ENCODE measurements at regions not wholly inside any gene's neighbourhood (a gene's known extent, or its start where the extent isn't known, plus 50 kb on each side); places are given as distances from the start of the nearest gene placed in this dataset.

DNA sequence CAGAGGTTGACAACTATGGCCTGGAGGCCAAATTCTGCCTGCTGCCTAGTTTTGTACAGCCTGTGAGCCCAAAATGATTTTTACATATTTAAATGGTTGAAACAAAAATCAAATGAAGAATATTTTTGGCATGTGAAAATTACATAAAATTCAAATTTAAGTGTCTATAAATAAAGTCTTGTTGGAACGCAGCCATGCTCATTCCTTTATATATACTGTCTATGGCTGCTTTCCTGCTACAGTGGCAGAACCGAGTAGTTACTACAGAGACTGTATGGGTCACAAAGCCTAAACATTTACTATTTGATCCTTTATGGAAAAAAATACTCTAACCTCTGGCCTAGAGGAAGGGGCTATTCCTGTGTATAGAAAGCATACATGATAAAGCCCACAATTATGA is 290.4 kb downstream of the GLUD2 start:
- WGBS, 2 donors = 79 to 90% methylated on average over 2 of the region's 2 CpGs
- no peaks in the 10 kb centered on the region for H3K36me3 ChIP-seq (ENCODE audit: low read depth, missing control alignments)
- intact Hi-C loops (cut with DNase I; ENCODE audit: low total_unique reads) = no loop called here
- TF ChIP-seq, protein P1, sequence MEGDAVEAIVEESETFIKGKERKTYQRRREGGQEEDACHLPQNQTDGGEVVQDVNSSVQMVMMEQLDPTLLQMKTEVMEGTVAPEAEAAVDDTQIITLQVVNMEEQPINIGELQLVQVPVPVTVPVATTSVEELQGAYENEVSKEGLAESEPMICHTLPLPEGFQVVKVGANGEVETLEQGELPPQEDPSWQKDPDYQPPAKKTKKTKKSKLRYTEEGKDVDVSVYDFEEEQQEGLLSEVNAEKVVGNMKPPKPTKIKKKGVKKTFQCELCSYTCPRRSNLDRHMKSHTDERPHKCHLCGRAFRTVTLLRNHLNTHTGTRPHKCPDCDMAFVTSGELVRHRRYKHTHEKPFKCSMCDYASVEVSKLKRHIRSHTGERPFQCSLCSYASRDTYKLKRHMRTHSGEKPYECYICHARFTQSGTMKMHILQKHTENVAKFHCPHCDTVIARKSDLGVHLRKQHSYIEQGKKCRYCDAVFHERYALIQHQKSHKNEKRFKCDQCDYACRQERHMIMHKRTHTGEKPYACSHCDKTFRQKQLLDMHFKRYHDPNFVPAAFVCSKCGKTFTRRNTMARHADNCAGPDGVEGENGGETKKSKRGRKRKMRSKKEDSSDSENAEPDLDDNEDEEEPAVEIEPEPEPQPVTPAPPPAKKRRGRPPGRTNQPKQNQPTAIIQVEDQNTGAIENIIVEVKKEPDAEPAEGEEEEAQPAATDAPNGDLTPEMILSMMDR (IDR thresholded peaks at IDR 0.05) = no peak
- no peak for TF ChIP-seq POLR2A (IDR thresholded peaks at IDR 0.05)
- H3K4me3 ChIP-seq = no peak overlapping the region
- no peaks in the 10 kb centered on the region for H3K4me1 ChIP-seq
- H3K27ac ChIP-seq = no peak overlapping the region
- H3K9me3 ChIP-seq = no peaks in the 10 kb centered on the region
- no peaks in the 10 kb centered on the region for H3K27me3 ChIP-seq
- DNase-seq = no peak

DNA sequence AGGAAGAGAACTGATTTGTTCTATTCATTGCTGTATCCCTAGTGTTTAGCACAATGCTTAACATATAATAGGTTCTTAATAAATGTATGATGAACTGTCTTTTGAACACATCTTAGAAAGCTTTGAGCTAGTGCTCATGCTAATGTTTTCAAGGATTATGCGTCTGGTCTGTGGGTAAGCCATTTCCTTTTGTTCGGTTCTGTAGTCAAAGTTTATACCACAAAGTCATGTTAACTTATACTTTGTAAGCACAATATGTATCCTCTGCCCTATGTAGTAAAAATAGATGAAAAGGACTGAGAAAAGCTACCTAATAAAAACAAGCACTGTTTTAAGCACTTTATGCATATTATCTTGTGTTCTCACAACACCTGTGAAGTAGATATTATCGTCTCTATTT is 301.9 kb downstream of the GLUD2 start:
- WGBS, 2 donors = 81 to 92% methylated on average over 3 of the region's 3 CpGs
- no peaks in the 10 kb centered on the region for H3K4me1 ChIP-seq
- H3K36me3 ChIP-seq (ENCODE audit: low read depth, missing control alignments) = no peaks in the 10 kb centered on the region
- DNase-seq = no peak
- intact Hi-C loops (cut with DNase I; ENCODE audit: low total_unique reads) = no loop called here
- no peak overlapping the region for H3K4me3 ChIP-seq
- H3K9me3 ChIP-seq = no peaks in the 10 kb centered on the region
- TF ChIP-seq, protein P1 (IDR thresholded peaks at IDR 0.05) = no peak
- TF ChIP-seq POLR2A (IDR thresholded peaks at IDR 0.05) = no peak
- H3K27ac ChIP-seq = no peak overlapping the region
- H3K27me3 ChIP-seq = no peaks in the 10 kb centered on the region

DNA sequence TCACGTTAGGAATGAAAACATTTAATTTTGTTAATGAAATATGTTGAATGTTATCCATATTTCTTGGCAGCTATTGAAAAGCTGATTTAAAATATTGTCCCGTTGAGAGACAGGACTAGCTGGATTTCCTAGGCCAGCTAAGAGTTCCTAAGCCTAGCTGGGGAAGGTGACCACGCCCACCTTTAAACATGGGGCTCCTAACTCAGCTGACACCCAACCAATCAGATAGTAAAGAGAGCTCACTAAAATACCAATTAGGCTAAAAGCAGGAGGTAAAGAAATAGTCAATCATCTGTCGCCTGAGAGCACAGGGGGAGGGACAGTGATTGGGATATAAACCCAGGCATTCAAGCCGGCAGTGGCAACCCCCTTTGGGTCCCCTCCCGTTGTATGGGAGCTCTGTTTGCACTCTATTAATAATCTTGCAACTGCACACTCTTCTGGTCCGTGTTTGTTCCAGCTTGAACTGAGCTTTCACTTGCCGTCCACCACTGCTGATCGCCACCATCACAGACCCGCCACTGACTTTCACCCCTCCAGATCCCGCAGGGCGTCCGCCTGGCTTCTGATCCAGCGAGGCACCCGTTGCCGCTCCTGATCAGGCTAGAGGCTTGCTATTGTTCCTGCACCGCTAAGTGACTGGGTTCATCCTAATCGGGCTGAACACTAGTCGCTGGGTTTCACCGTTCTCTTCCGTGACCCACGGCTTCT is 308.9 kb downstream of the GLUD2 start:
- TF ChIP-seq, protein P1 (IDR thresholded peaks at IDR 0.05) = no peak
- no peak for TF ChIP-seq POLR2A (IDR thresholded peaks at IDR 0.05)
- intact Hi-C loops (cut with DNase I; ENCODE audit: low total_unique reads) = no loop called here
- Histone ChIP-seq H3K4me3 (no peak overlapping the region), H3K4me1 (no peaks in the 10 kb centered on the region), H3K27ac (no peak overlapping the region), H3K36me3 (ENCODE audit: low read depth, missing control alignments) (no peaks in the 10 kb centered on the region), H3K27me3 (no peaks in the 10 kb centered on the region), H3K9me3 (no peaks in the 10 kb centered on the region)
- no peak for DNase-seq
- WGBS, 2 donors = 65 to 72% methylated on average over 10 to 18 of the region's 22 CpGs

DNA sequence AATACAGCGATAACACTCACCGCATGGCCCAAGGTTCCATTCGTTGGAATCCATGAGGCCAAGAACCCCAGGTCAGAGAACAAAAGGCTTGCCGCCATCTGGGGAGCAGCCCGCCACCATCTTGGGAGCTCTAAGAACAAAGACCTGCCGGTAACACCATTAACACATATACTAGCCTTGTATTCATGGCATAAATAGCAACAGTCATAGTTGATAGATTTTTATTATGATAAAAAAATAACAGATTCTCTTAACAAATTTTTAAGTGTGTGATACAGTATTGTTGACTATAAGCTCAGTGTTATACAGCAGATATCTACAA is 309.4 kb downstream of the GLUD2 start:
- intact Hi-C loops (cut with DNase I; ENCODE audit: low total_unique reads) = no loop called here
- 92% methylated on average over 6 of the region's 6 CpGs; no CpG with 5 or more reads in 1 of the 2 donors for WGBS, 2 donors
- no peak for DNase-seq
- Histone ChIP-seq H3K36me3 (ENCODE audit: low read depth, missing control alignments) (no peaks in the 10 kb centered on the region), H3K9me3 (no peaks in the 10 kb centered on the region), H3K27me3 (no peaks in the 10 kb centered on the region), H3K4me1 (no peaks in the 10 kb centered on the region), H3K27ac (no peak overlapping the region), H3K4me3 (no peak overlapping the region)
- TF ChIP-seq POLR2A (IDR thresholded peaks at IDR 0.05) = no peak
- TF ChIP-seq, protein P1 (IDR thresholded peaks at IDR 0.05) = no peak

DNA sequence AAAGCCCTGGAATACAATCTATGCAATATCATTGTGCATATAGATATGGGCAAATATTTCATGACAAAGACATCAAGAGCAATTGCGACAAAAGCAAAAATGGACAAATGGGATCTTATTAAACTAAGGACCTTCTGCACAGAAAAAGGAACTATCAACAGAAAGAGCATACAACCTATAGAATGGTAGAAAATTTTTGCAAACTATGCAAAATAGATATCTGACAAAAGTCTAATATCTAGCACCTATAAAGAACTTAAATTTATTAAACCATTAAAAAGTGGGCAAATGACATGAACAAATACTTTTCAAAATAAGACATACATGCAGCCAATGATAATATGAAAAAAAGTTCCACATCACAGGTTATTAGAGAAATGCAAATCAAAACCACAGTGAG is 312.9 kb downstream of the GLUD2 start:
- Histone ChIP-seq H3K4me3 (no peak overlapping the region), H3K27ac (no peak overlapping the region), H3K4me1 (no peaks in the 10 kb centered on the region), H3K27me3 (no peaks in the 10 kb centered on the region), H3K9me3 (no peaks in the 10 kb centered on the region), H3K36me3 (ENCODE audit: low read depth, missing control alignments) (no peaks in the 10 kb centered on the region)
- TF ChIP-seq POLR2A (IDR thresholded peaks at IDR 0.05) = no peak
- TF ChIP-seq, protein P1 (IDR thresholded peaks at IDR 0.05) = no peak
- intact Hi-C loops (cut with DNase I; ENCODE audit: low total_unique reads) = no loop called here
- WGBS, 2 donors = 91 to 100% methylated on average over 1 of the region's 1 CpG
- no peak for DNase-seq

All from testis (tissue), 2 donors.